ENCODE measurements at regions not wholly inside any gene's neighbourhood (a gene's known extent, or its start where the extent isn't known, plus 50 kb on each side); places are given as distances from the start of the nearest gene placed in this dataset.

DNA sequence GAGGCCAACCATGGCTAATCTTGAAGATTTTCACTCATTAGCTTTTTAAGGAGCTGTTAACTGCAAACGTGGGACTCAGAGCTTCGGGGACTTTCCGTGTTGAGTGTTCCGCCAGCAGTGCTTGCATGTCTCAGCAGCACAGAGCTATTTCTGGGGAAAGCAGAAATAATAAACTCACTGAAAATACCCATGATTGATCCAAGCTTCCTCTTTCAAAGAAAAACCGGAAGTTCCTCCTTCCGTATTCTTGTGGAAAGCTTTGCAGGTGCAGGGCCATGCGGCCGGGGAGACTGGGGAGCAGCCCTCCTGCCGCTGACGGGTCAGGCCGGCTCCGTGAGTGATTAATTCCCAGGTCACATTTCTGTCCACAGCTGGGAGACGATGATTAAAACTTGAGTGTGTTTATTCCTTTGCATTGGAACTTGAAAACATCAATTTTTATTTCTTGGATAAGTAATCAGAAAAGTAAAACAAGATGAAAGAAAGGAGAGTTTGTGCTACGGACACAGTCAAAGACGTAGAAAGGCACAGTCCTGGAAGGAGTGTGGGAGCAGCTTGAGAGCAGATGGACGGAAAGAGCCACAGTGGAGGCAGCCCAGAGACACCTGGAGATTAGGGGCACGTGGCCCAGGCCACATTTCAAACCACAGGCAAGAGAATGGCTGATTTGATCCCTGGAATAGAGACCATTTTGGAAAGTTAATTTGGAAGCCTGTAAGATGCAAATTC lies 54.2 kb upstream of the CTDP1 start:
- TF ChIP-seq, protein P1, sequence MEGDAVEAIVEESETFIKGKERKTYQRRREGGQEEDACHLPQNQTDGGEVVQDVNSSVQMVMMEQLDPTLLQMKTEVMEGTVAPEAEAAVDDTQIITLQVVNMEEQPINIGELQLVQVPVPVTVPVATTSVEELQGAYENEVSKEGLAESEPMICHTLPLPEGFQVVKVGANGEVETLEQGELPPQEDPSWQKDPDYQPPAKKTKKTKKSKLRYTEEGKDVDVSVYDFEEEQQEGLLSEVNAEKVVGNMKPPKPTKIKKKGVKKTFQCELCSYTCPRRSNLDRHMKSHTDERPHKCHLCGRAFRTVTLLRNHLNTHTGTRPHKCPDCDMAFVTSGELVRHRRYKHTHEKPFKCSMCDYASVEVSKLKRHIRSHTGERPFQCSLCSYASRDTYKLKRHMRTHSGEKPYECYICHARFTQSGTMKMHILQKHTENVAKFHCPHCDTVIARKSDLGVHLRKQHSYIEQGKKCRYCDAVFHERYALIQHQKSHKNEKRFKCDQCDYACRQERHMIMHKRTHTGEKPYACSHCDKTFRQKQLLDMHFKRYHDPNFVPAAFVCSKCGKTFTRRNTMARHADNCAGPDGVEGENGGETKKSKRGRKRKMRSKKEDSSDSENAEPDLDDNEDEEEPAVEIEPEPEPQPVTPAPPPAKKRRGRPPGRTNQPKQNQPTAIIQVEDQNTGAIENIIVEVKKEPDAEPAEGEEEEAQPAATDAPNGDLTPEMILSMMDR (conservative IDR thresholded peaks at IDR 0.05; ENCODE audit: low read depth, low read length) = no peak
- no peak for TF ChIP-seq EZH2 (IDR thresholded peaks at IDR 0.05; ENCODE audit: borderline replicate concordance, low read depth, low read length, poor library complexity, severe bottlenecking)
